ENCODE measurements at regions not wholly inside any gene's neighbourhood (a gene's known extent, or its start where the extent isn't known, plus 50 kb on each side); places are given as distances from the start of the nearest gene placed in this dataset.

DNA sequence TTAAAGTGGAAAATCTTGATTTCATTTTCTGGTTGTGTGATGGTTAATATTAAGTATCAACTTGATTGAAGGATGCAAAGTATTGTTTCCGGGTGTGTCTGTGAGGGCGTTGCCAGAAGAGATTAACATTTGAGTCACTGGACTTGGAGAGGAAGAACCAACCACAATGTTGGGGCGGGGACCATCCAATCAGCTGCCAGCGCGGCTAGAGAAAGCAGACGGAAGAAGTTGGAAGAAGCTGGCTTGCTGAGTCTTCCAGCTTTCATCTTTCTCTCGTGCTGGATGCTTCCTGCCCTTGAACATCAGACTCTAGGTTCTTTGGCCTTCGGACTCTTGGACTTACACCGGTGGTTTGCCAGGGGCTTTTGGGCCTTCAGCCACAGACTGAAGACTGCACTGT lies 832.6 kb upstream of the TMPRSS15 start:
- no peak for DNase-seq
- TF ChIP-seq, protein P1, sequence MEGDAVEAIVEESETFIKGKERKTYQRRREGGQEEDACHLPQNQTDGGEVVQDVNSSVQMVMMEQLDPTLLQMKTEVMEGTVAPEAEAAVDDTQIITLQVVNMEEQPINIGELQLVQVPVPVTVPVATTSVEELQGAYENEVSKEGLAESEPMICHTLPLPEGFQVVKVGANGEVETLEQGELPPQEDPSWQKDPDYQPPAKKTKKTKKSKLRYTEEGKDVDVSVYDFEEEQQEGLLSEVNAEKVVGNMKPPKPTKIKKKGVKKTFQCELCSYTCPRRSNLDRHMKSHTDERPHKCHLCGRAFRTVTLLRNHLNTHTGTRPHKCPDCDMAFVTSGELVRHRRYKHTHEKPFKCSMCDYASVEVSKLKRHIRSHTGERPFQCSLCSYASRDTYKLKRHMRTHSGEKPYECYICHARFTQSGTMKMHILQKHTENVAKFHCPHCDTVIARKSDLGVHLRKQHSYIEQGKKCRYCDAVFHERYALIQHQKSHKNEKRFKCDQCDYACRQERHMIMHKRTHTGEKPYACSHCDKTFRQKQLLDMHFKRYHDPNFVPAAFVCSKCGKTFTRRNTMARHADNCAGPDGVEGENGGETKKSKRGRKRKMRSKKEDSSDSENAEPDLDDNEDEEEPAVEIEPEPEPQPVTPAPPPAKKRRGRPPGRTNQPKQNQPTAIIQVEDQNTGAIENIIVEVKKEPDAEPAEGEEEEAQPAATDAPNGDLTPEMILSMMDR (IDR thresholded peaks at IDR 0.05; ENCODE audit: control extremely low read depth, extremely low read depth) = no peak
- no peak overlapping the region for H3K4me3 ChIP-seq
- no peaks in the 10 kb centered on the region for H3K9me3 ChIP-seq (ENCODE audit: control insufficient read depth in 4 of 4, insufficient read depth in 3 of 4, low read length in 3 of 4)
- no peaks in the 10 kb centered on the region for H3K27me3 ChIP-seq (ENCODE audit: control insufficient read depth in 3 of 3, insufficient read depth in 3 of 3, low read length in 2 of 3)
- H3K36me3 ChIP-seq (ENCODE audit: control insufficient read depth in 4 of 4, insufficient read depth in 4 of 4, low read length in 4 of 4) = no peaks in the 10 kb centered on the region
- ATAC-seq (ENCODE audit: insufficient read depth, low FRiP score) = no peak
- H3K9ac ChIP-seq (ENCODE audit: insufficient read depth in 1 of 2, low read length in 2 of 2) = no peak overlapping the region
- 87 to 91% methylated on average over 9 of the region's 9 CpGs for WGBS, 2 donors
- H3K27ac ChIP-seq (ENCODE audit: low read depth in 1 of 2, low read length in 1 of 2) = no peak overlapping the region
- no peaks in the 10 kb centered on the region for H3K4me1 ChIP-seq (ENCODE audit: control insufficient read depth in 5 of 5, insufficient read depth in 5 of 5, low read length in 5 of 5)

DNA sequence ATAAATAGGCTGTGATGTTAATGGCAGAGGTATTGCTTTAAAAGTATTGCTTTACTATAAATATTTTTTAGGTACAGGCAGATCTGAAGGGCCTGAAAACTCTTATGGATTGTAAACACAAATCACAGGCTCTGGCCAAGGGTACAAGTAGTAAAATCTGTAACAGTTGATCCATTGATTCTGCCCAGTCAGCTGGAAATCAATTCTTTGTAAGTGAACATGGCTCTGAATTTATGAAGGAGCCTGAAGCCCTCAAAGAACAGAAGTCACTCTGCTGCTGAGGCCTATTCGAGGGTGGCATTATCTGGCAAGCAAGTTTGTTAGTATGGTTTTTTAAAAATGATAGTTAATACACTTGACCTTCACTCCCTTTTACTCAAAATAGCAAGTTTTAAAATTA lies 834.0 kb upstream of the TMPRSS15 start:
- no peak overlapping the region for H3K27ac ChIP-seq (ENCODE audit: low read depth in 1 of 2, low read length in 1 of 2)
- peaks cover 0 to 2% (median 0%) of the 10 kb centered on the region in 4 donors for H3K9me3 ChIP-seq (ENCODE audit: control insufficient read depth in 4 of 4, insufficient read depth in 3 of 4, low read length in 3 of 4)
- no peak for DNase-seq
- H3K4me3 ChIP-seq = no peak overlapping the region
- ATAC-seq (ENCODE audit: insufficient read depth, low FRiP score) = no peak
- H3K4me1 ChIP-seq (ENCODE audit: control insufficient read depth in 5 of 5, insufficient read depth in 5 of 5, low read length in 5 of 5) = no peaks in the 10 kb centered on the region
- no peaks in the 10 kb centered on the region for H3K36me3 ChIP-seq (ENCODE audit: control insufficient read depth in 4 of 4, insufficient read depth in 4 of 4, low read length in 4 of 4)
- H3K9ac ChIP-seq (ENCODE audit: insufficient read depth in 1 of 2, low read length in 2 of 2) = no peak overlapping the region
- no peaks in the 10 kb centered on the region for H3K27me3 ChIP-seq (ENCODE audit: control insufficient read depth in 3 of 3, insufficient read depth in 3 of 3, low read length in 2 of 3)
- TF ChIP-seq, protein P1 (IDR thresholded peaks at IDR 0.05; ENCODE audit: control extremely low read depth, extremely low read depth) = no peak
- WGBS, 2 donors = 67 to 86% methylated on average over 1 of the region's 1 CpG

DNA sequence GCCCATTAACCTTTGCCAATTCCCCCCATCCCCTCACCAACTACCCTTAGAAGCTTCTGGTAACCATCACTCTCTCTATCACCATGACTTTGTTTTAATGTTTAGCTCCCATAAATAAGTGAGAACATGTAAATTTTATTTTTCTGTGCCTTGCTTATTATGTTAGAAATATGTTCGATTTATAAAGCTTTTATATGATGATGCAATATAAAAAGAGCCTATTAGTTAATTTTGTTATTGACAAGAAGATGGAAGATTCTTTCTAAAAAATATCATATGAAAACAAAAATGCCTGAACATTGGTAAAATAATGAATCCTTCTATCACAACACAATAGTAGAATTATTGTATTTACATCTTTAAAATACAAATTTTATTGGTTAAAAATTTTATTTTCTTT lies 836.1 kb upstream of the TMPRSS15 start:
- TF ChIP-seq, protein P1 (IDR thresholded peaks at IDR 0.05; ENCODE audit: control extremely low read depth, extremely low read depth) = no peak
- 71% methylated on average over 1 of the region's 1 CpG for WGBS, 2 donors
- no peak for DNase-seq

DNA sequence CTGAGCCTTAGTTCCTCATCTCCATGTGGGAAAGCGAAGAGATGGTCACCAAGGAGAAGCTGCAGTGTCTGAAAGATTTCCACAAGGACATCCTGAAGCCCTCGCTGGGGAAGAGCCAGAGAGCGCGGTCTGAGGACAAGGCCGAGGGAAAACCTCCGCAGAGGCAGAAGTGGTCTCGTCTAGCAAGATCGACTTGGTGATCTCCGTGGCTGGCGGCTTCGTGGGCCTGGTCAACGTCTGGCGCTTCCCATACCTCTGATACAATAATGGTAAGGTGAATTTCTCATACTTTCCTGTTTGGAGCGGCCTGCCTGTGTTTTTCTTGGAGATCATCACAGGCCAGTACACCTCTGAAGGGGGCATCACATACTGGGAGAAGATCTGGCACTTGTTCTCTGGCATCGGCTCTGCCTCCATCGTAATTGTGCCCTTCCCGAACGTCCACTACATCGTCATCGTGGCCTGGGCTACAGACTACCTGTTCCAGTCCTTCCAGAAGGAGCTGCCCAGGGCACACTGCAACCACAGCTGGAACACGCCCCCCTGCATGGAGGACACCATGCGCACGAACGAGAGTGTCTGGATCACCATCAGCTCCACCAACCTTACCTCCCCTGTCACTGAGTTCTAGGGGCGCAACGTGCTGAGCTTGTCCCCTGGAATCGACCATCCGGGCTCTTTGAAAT lies 841.1 kb upstream of the TMPRSS15 start:
- H3K4me1 ChIP-seq (ENCODE audit: control insufficient read depth in 5 of 5, insufficient read depth in 5 of 5, low read length in 5 of 5) = no peaks in the 10 kb centered on the region
- TF ChIP-seq, protein P1 (IDR thresholded peaks at IDR 0.05; ENCODE audit: control extremely low read depth, extremely low read depth) = no peak
- no peaks in the 10 kb centered on the region for H3K36me3 ChIP-seq (ENCODE audit: control insufficient read depth in 4 of 4, insufficient read depth in 4 of 4, low read length in 4 of 4)
- no peak for ATAC-seq (ENCODE audit: insufficient read depth, low FRiP score)
- H3K27me3 ChIP-seq (ENCODE audit: control insufficient read depth in 3 of 3, insufficient read depth in 3 of 3, low read length in 2 of 3) = no peaks in the 10 kb centered on the region
- 94 to 95% methylated on average over 28 of the region's 28 CpGs for WGBS, 2 donors
- H3K27ac ChIP-seq (ENCODE audit: low read depth in 1 of 2, low read length in 1 of 2) = no peak overlapping the region
- H3K4me3 ChIP-seq = no peak overlapping the region
- no peak for DNase-seq
- peaks cover 0 to 13% (median 0%) of the 10 kb centered on the region in 4 donors for H3K9me3 ChIP-seq (ENCODE audit: control insufficient read depth in 4 of 4, insufficient read depth in 3 of 4, low read length in 3 of 4)
- H3K9ac ChIP-seq (ENCODE audit: insufficient read depth in 1 of 2, low read length in 2 of 2) = no peak overlapping the region

More for the DNA sequence above, 836.1 kb upstream of the TMPRSS15 start:
- H3K4me3 ChIP-seq = no peak overlapping the region
- H3K9ac ChIP-seq (ENCODE audit: insufficient read depth in 1 of 2, low read length in 2 of 2) = no peak overlapping the region
- peaks cover 0 to 3% (median 0%) of the 10 kb centered on the region in 4 donors for H3K9me3 ChIP-seq (ENCODE audit: control insufficient read depth in 4 of 4, insufficient read depth in 3 of 4, low read length in 3 of 4)
- H3K27ac ChIP-seq (ENCODE audit: low read depth in 1 of 2, low read length in 1 of 2) = no peak overlapping the region
- no peaks in the 10 kb centered on the region for H3K27me3 ChIP-seq (ENCODE audit: control insufficient read depth in 3 of 3, insufficient read depth in 3 of 3, low read length in 2 of 3)
- no peaks in the 10 kb centered on the region for H3K4me1 ChIP-seq (ENCODE audit: control insufficient read depth in 5 of 5, insufficient read depth in 5 of 5, low read length in 5 of 5)
- H3K36me3 ChIP-seq (ENCODE audit: control insufficient read depth in 4 of 4, insufficient read depth in 4 of 4, low read length in 4 of 4) = no peaks in the 10 kb centered on the region
- no peak for ATAC-seq (ENCODE audit: insufficient read depth, low FRiP score)

All from lung (tissue), 11 donors.